Fibroblast of lung (primary cell): ENCODE measurements at regions not wholly inside any gene's neighbourhood (a gene's known extent, or its start where the extent isn't known, plus 50 kb on each side); places are given as distances from the start of the nearest gene placed in this dataset.

Source experiments
- EZH2 ChIP-seq: IDR thresholded peaks from 2 replicates; pipeline ENCODE4 v1.5.1; 2012; ENCODE audit warnings: low read length, control low read depth, mild to moderate bottlenecking; ENCODE audit errors: missing control alignments
- TF ChIP-seq, protein P1 (sequence below), 2 donors: IDR thresholded peaks in 1 of 2; conservative IDR thresholded peaks in 1 of 2; 1 replicate in 1 of 2; 2 replicates in 1 of 2; pipeline ENCODE4 v1.5.1; 2011 to 2012; ENCODE audit warnings: low read length in 2 of 2, control low read depth in 1 of 2, inconsistent platforms in 1 of 2, low read depth in 1 of 2, mild to moderate bottlenecking in 1 of 2

DNA sequence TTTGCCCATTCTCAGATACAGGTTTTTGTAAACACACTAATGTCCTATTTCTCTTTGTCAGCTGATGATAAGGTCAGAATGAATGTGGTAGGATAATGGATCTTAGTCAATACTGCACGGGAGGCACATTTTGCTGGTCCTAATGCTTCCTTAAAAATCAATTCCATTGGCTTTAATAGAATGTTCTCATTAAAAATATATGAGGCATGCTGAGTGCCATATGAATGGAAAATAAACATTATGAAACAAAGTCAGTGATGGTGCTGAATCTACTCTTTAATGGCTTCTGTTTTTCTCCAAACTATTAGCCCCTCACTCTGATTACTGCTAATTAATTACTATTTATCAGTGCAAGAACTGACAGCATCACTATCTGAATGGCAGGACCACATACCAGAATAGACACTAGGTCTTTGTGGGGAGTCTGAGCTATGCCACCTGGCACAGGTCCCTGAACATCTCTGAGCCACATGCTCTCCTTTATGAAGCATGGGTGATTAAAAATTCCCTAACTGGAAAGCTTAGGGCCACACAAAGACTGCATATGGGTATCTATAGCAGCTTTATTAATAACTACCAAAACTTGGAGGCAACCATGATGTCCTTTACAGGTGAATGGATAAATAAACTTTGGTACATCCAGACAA lies 278.9 kb downstream of the MEX3B start:
- TF ChIP-seq, protein P1, sequence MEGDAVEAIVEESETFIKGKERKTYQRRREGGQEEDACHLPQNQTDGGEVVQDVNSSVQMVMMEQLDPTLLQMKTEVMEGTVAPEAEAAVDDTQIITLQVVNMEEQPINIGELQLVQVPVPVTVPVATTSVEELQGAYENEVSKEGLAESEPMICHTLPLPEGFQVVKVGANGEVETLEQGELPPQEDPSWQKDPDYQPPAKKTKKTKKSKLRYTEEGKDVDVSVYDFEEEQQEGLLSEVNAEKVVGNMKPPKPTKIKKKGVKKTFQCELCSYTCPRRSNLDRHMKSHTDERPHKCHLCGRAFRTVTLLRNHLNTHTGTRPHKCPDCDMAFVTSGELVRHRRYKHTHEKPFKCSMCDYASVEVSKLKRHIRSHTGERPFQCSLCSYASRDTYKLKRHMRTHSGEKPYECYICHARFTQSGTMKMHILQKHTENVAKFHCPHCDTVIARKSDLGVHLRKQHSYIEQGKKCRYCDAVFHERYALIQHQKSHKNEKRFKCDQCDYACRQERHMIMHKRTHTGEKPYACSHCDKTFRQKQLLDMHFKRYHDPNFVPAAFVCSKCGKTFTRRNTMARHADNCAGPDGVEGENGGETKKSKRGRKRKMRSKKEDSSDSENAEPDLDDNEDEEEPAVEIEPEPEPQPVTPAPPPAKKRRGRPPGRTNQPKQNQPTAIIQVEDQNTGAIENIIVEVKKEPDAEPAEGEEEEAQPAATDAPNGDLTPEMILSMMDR (conservative IDR thresholded peaks at IDR 0.05 in 1 of 2, IDR thresholded peaks at IDR 0.05 in 1 of 2; ENCODE audit: low read depth in 1 of 2, low read length in 2 of 2): no peak
- TF ChIP-seq EZH2: no peak
